ENCODE measurements at regions not wholly inside any gene's neighbourhood (a gene's known extent, or its start where the extent isn't known, plus 50 kb on each side); places are given as distances from the start of the nearest gene placed in this dataset.

DNA sequence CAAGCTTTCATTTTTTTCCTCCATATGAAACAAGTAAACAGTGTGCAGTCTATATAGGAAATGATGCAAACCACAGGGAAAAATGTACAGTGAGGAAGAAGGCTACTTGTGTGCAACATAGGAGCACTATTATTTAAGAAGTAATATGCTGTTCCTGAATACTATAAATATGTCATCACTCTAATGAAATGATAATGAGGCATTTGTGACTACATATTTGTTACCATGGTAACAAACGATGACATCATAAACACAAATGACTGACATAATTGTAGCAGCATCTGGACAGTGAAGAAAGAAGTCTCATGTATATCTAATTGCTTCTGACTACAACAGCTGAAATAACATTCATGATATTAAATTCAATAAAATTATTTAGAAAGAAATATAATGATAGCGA lies 164.8 kb downstream of the C7orf25 start:
- TF ChIP-seq, protein P1, sequence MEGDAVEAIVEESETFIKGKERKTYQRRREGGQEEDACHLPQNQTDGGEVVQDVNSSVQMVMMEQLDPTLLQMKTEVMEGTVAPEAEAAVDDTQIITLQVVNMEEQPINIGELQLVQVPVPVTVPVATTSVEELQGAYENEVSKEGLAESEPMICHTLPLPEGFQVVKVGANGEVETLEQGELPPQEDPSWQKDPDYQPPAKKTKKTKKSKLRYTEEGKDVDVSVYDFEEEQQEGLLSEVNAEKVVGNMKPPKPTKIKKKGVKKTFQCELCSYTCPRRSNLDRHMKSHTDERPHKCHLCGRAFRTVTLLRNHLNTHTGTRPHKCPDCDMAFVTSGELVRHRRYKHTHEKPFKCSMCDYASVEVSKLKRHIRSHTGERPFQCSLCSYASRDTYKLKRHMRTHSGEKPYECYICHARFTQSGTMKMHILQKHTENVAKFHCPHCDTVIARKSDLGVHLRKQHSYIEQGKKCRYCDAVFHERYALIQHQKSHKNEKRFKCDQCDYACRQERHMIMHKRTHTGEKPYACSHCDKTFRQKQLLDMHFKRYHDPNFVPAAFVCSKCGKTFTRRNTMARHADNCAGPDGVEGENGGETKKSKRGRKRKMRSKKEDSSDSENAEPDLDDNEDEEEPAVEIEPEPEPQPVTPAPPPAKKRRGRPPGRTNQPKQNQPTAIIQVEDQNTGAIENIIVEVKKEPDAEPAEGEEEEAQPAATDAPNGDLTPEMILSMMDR (IDR thresholded peaks at IDR 0.05; ENCODE audit: low read depth, low read length), result no peak
- no peak for TF ChIP-seq EZH2phosphoT487 (IDR thresholded peaks at IDR 0.05; ENCODE audit: low read depth)
